GM10266 (cell line): ENCODE measurements at regions not wholly inside any gene's neighbourhood (a gene's known extent, or its start where the extent isn't known, plus 50 kb on each side); places are given as distances from the start of the nearest gene placed in this dataset.

Experiments
- DNase-seq: peaks from one replicate; pipeline ENCODE4 v3.0.0; 2012; ENCODE audit errors: extremely low spot score
- TF ChIP-seq, protein P1 (sequence below): IDR thresholded peaks from 2 replicates; pipeline ENCODE4 v1.5.1; 2012; ENCODE audit warnings: mild to moderate bottlenecking, low read depth; ENCODE audit not compliant: control insufficient read depth, insufficient read depth; ENCODE audit errors: missing control alignments

DNA sequence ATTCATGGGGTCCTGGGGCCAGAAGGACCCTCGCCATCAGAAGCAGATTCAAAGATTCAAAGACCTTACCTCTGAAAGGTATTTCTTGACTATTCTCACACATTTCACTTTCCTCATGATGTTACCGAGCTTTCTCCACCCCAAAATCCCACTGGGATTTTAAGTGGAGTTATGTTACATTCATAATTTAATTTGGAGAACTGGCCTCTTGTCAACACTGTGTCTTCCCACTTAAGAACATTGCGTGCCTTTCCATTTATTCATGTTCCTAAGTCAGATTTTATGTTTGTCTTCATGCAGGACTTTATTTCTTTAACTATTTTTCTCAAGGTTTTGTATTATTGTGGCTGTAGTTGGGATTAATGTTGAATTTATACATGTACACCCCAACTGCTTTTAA is 123.5 kb upstream of the BMPER start:
- TF ChIP-seq, protein P1, sequence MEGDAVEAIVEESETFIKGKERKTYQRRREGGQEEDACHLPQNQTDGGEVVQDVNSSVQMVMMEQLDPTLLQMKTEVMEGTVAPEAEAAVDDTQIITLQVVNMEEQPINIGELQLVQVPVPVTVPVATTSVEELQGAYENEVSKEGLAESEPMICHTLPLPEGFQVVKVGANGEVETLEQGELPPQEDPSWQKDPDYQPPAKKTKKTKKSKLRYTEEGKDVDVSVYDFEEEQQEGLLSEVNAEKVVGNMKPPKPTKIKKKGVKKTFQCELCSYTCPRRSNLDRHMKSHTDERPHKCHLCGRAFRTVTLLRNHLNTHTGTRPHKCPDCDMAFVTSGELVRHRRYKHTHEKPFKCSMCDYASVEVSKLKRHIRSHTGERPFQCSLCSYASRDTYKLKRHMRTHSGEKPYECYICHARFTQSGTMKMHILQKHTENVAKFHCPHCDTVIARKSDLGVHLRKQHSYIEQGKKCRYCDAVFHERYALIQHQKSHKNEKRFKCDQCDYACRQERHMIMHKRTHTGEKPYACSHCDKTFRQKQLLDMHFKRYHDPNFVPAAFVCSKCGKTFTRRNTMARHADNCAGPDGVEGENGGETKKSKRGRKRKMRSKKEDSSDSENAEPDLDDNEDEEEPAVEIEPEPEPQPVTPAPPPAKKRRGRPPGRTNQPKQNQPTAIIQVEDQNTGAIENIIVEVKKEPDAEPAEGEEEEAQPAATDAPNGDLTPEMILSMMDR: no peak
- no peak for DNase-seq

DNA sequence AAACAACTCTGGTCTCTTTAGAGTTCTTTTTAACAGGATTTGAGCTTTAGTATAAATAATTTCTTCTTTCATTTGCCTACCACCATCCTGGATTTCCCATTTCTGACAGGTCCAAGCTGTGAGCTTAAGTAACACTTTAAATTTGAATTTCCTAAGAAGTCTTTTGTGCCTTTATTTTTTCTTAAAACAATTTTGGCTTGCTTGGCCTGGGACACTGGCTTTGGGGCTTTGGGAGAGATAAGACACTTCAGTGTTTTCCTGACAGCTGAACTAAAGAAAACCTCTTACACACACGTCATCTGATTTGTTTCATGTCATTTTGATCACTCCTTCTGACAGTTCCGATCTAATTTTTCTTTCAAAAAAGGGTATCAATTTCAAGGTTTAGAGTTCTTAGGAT is 121.3 kb upstream of the BMPER start:
- TF ChIP-seq, protein P1: no peak

DNA sequence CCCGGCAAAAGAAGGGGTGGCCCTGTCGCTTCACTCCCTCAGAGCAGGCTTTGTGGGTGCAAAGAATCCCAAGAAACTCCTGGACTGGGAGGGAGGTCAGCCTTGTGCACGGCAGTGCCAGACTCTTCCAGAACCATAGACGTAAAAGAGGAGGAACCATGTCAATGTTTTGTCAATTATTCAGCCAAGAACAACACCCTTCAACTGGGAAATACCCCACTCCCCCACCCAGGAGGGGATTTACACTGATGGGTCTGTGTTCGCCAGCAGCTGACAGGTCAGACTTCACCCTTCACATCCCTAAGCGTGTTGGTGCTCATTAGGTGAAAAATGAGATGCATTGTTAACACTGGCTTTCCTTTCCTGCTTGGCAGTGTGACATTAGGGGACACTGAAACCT is 116.8 kb upstream of the BMPER start:
- TF ChIP-seq, protein P1: no peak
- no peak for DNase-seq

More for the DNA sequence above, 121.3 kb upstream of the BMPER start:
- no peak for DNase-seq

DNA sequence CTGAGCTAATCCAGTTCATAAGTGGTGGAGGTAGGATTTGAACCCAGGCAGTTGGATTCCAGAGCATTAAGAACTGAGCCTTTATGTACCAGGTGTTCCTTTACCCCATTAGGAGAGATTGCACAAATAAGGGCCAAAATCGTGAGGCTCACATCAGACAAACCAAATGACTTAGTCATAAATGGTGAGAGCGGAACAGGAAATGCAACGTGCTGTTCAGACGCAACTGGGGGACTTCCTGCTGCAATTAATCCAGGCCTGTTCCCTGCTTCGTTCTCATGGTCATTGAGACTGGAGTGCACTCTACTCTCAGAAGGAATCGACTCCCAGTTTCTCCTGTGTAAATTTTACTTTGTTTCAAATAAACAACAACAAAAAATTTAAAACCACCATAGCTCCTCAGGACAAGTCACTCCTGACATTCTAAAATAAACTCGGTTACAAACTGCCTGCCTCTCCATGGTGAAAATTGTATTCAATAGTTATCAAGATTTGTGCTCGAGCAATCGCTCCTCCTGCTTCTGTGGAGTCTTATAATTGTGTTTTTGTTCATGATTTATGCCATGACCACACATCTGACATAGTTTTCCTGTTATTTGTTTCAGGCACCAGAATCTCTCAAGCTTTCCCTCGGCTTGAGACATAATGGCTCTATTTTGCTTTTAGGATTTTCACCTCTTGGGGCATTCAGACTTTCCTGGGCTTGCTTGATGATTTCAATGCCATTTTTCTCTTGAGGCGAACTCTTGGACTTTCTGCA is 115.3 kb upstream of the BMPER start:
- TF ChIP-seq, protein P1: no peak
- no peak for DNase-seq

DNA sequence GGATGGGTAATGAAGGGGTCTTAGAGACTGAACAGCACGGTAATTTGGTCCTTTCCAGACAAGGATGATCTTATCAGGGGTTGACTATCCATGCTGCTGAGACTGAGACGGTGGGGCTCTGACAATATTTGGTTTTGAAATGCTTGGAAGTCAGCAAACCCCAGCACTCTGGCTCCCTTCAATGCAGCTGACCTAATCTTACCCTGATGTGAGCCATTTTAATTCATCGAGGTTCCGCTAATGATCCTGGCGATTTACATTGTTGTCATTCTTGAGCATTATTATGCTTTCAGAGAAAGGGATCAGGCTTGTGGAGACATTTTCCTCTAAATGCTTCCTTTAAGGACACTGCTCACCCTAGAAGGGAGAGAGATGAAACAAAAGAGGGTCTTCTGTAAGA is 114.6 kb upstream of the BMPER start:
- TF ChIP-seq, protein P1: no peak
- no peak for DNase-seq

DNA sequence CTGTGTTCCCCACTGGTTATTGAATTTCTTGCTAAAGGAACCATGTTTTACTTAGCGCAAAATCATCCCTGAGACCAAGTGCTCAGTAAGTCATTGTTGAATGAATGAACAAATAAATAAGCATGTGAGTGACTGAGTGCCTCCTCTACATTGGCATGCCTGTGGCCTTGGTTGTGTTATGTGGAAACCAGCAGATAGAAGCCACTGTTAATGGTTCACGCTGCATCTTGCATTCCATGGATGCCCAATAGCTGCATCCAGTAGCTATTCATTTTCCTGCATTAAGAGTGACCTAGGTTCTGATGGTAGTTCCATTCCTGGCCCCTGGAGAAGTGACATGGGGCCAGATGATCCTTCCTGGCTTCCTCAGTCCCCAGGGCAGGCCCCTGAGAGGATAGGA is 113.3 kb upstream of the BMPER start:
- TF ChIP-seq, protein P1: no peak
- no peak for DNase-seq

DNA sequence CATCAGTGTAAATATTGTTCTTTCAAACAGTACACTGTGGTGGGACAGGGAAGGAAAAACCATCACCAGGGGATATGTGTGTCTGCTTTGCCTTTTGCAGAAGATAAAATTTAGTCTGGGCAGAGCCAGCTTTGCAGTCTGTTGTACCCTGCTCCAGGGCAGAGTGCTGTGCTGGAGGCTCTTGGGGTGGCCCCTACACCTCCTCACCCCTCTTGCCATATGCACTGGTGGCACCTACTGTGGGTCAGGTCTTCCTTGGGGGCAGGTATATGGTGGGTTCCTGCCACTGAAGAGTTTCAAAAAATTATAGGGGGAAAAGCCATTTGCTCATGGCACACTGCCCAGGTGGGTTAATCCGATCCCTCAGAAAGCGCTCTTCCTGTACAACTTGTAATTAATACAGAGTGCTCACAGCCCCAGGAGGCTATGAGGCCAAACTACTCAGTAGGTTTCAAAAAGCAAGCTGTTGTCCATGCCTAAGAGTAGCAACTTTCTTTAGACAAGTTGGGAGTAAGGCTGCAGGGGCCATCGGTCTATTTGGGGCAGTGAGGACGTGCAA is 112.7 kb upstream of the BMPER start:
- TF ChIP-seq, protein P1: no peak
- no peak for DNase-seq
